GM19438 (cell line): ENCODE measurements at regions not wholly inside any gene's neighbourhood (a gene's known extent, or its start where the extent isn't known, plus 50 kb on each side); places are given as distances from the start of the nearest gene placed in this dataset.
"Not testable (repeated sequence)": the region's sequence is repeated elsewhere in the genome, so short reads cannot be mapped to it uniquely, and the experiment has no call there.

Experiments
- ATAC-seq: cut with Tn5 transposase; IDR thresholded peaks from one replicate; pipeline ENCODE4 v1.9.1; 2021; ENCODE audit warnings: low read depth; ENCODE audit not compliant: unreplicated experiment

DNA sequence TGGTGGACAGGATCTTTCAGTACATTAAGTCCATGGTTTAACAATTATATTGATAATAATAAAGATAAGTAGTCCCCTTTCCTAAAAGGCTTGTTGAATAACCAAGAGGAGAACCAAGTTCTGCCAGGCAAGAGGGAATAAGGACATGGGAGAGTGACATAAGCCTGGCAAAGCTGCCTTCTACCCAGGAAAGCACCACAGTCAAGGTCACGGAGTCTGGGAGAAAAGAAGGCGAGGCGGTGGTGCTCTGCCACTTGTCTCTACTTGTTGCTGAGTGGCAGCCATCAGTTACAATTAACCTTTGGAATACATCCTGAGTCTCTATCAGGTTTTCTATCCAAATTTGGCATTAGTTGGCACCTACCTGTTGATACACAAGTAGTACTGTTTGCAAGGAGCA, 101.7 kb upstream of the GATA6 start:
- no peak for ATAC-seq

- not testable (repeated sequence) for ATAC-seq
Measured at GRCh38 chr18:22068784-22069183, 100.6 kb upstream of the GATA6 start.

DNA sequence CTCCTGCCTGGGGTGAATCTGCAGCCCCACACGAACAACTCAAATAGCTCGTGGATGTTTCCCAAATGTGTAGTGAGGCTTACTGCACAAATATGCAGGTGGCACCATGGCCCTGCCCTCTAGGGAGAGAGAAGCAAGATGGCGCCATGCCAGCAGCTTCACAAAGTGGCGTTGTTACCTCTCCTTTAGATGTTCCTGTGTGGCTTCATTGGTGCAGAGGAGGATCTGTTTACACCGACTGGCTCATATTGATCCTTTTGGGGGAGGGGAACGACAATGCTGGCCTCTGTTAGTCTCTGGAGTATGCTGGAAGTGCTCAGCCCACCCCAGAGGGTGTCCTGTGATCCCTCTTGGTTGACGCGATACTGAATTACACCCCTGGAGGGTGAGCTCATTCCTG, 99.5 kb upstream of the GATA6 start:
- ATAC-seq, result no peak

DNA sequence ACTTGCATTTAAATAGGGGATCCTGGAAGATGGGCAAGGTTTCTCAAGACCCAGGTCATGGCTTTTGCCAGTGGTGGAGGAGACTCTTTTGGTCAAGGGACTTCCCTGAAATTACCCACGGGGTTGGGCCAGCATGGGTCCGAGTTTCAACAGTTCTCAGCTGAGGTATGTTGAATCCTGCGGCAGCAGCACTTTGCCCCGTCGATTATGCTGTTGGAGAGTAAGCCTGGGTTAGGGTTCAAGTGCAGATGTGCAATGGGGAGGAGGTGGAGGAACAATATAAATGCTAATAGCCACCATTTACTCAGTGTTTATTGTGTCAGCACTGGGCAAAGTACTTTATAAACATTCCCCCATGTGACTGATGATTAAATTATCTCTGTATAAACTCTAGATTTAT, 96.0 kb upstream of the GATA6 start:
- ATAC-seq, result no peak

DNA sequence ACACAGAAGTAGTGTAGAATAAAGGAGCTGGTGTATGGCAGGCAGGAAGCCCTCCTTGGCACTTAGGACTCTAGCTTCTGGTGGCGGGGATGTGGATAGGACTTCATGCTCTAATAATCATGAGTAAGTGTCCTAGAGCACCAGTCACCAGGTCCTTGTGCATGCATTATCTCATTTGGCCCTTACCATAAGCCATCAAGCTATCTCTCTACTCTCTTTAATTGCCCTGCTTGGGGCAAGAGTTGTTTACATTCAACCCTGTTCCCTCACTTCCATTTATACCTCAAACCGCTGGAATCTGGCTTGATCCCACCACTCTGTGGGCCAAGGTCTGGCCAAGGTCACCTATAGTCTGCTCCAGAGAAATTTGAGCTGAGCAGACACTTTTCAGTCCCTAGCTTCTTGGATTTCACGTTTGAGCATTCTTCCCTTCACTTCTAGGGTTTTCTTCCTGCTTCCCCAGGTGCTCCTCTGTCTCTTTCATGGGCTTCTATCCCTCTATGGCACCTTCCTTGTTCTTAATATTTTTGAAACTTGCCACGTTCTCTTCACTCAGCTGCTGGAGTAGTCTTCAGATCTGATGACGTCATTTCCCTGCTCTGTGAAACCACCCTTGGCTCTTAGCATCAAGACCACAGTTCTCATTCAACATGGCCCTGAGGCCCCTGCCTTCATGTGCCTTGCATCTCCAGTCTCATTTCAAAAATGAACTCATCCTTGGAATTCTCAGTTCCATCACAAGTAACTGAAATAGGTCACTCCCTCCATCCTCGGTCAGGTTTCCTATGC, 94.9 kb upstream of the GATA6 start:
- no peak for ATAC-seq

GRCh38 chr18:22080035-22080434, 89.4 kb upstream of the GATA6 start:
- ATAC-seq, result no peak

GRCh38 chr18:22082408-22082807, 87.0 kb upstream of the GATA6 start:
- ATAC-seq, result no peak

DNA sequence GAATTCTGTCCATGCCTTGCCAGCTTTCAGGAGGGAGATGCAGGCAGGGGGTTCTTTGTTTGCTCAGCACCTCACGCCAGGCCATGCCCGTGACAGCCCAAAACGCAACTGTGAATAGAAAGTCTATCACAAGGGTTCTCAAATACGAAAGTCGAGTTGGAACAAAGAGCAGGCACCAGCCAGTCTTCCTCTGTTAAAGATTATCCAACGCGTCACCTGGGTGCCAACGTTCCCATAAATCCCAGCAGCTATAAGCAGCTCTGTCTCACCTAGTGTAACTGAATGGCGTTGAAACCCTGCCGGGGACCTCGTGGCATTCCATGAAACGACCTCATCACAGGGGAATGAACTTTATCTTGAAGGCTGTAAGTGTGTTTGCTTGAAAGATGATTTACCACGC, 84.8 kb upstream of the GATA6 start:
- ATAC-seq, result no peak

DNA sequence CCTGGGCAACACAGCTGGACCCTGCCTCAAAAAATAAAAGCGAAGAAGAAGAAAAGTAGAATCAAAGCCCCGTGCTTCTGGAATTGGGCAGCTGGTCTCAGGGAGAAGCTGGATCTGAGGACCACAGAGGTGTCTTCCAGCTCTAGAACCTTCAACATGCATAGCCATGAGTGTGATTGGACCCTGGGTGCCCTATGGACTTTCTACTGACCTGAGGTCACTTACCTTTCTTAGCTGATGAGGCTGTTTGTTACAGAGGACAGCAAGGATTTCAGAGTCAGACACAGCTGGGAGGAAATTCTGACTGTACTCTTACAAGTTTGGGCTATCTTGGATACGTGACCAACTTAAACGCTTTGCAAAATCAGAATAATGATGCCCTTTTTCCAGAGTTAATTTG, 82.4 kb upstream of the GATA6 start:
- no peak for ATAC-seq

- no peak for ATAC-seq
Measured at GRCh38 chr18:22088029-22088428, 81.4 kb upstream of the GATA6 start.

DNA sequence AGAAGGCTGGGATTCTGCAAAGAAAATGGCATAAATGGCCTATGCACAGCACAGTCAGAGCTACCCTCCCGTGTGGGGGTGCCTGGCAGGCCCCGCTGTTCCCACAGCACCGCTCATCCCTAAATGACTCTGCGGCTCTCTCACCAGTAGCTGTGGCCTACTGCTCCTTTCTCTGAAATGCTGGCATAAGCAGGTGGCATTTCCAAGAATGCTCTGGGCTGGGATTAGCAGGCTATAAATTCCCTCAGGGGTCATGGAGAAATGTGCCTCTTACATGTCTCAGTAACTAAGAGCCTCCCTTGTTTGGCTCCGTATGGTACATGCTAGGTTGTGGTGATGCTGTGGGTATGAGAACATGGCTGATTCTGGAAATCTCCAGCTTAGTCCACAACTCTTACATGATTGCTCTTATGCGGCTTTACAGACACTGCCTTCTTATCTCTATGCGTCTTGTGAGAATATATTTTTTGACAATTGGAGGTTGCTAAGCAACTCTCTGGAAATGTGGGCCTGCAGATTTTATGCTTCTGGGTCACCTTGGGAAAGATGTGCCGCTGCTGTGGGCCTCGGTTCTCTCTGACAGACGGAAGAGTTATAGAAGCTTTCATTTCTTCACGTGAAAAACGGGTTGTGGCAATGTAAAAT, 80.3 kb upstream of the GATA6 start:
- ATAC-seq, result no peak

- no peak for ATAC-seq
Measured at GRCh38 chr18:22091341-22091740, 78.0 kb upstream of the GATA6 start.

GRCh38 chr18:22093731-22094357, 75.5 kb upstream of the GATA6 start:
- no peak for ATAC-seq

DNA sequence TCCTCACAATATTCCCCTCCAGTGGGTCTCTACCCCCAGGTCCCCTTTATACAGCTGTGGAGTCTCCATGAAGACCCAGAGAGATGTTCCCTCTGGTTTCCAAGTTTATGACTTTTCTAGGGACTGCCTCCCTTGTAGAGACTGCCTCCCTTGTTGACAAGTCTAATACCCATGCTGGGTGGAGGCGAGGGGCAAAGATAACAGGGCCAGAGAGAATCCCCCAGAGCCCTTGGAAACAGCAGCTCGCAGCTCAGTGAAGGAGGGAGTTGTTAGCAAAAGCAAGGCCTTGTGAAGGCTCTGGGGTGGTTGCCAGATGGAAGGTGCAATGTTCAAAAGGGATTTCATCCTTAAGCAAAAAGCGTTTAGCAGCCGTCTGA, 75.0 kb upstream of the GATA6 start:
- ATAC-seq, result no peak

- no peak for ATAC-seq
Measured at GRCh38 chr18:22098563-22098989, 70.8 kb upstream of the GATA6 start.

GRCh38 chr18:22099925-22100324, 69.5 kb upstream of the GATA6 start:
- no peak for ATAC-seq

GRCh38 chr18:22101731-22102130, 67.7 kb upstream of the GATA6 start:
- ATAC-seq, result no peak

DNA sequence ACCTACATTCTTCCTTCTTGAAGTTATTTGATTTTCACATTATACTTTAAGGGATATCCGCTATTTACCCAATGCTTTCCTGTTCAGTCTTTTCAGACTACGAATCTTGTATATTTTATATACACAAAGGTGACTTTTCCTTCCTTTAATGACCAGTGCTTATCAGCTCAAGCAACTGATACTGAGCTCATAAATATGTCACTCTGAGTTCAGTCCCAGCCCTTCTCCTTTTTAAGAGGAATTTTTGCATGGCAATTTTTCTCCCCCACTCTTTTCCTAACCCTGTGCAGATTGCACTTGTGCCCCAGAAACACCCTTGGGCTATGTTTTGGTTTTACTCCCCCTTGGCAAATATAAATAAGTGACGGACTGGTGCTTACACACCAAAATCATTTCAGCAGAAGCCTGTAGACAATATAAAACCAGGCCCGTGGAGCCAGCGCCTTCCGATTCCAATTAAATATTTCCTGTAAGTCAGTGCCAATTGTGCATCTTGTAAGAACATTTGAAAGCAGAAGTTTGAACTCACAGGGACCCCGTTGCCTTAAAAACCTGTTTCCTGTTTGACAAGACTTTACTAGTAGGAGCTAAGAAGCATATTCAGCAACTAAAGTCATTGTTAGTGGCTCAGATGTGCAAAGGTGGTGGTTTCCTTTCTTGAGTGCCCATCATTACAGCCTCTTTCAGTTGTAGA, 66.3 kb upstream of the GATA6 start:
- ATAC-seq, result no peak

- no peak for ATAC-seq
Measured at GRCh38 chr18:22103647-22104031, 65.8 kb upstream of the GATA6 start.

DNA sequence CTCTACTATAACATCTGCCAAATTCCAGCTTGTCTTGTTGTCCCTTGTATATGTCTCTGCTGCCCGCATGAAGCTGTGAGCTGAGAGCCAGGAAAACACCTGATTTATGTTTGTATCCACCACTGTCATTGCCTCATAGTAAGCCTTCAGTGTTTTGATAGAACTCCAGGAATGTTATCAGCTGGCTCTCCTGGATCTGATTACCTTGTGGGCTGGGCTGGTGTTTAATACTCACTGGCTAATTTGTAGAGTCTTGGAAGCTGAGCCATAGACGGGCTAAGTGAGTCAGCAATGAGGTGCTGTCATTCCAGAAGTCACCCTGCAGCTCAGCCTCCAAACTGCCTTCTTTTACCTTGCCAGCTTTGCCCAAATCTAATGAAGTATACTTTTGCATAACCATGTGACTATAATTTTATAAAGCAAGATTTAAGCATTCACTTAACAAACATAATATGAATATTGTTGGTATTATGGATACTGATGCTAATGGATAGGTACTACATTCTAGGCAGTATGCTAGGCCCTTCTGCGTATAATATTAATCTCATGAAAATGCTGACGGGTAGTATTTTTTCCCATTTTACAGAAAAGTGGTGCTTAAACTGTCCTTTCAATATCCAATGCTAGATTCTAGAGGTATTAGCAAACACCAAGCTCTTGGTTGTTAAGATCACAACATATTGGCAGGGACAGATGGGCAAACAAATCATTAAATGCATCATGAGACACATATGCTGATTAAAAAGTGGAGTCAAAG, 62.7 kb upstream of the GATA6 start:
- ATAC-seq, result no peak

DNA sequence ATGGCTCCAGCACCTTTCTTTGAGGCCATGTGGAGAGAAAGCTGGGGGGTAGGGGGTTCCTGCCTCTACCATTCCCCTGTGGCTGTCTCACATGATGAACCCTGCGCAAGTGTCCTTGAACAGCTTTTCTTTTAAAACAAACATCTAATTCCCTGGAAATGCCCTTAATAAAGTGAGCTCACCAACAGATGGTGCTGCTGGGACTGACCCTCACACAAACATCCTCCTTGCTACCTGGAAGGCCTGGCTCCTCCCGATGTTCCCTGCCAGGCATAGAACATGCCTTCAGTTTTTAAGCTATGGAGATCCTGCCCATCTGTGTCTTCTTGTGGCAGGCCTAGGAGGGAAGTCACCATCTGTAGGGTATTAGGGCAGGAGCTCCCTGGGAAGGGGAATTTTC, 60.7 kb upstream of the GATA6 start:
- no peak for ATAC-seq
